ENCODE measurements at regions not wholly inside any gene's neighbourhood (a gene's known extent, or its start where the extent isn't known, plus 50 kb on each side); places are given as distances from the start of the nearest gene placed in this dataset.

DNA sequence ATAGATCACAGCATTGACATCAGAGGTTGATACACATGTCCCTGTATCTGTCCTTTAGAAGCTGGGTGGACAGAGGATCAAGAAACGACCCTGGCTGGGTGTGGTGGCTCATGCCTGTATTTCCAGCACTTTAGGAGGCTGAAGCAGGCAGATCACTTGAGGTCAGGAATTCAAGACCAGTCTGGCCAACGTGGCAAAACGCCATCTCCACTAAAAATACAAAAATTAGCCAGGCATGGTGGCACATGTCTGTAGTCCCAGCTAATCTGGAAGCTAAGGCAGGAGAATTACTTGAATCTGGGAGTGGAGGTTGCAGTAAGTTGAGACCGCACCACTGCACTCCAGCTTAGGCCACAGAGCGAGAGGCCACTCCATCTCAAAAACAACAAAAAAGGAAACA lies 300.4 kb upstream of the AMELY start:
- no peak for TF ChIP-seq CTCF (IDR thresholded peaks at IDR 0.05; ENCODE audit: insufficient read depth, low read length, severe bottlenecking)
- no peak for DNase-seq (ENCODE audit: low read depth)
- Histone ChIP-seq H3K27me3 (ENCODE audit: control insufficient read depth, insufficient read depth, low read length) (no peaks in the 10 kb centered on the region), H3K4me3 (ENCODE audit: low read depth, low read length) (no peak overlapping the region), H3K36me3 (ENCODE audit: control insufficient read depth, insufficient read depth, low read length) (no peaks in the 10 kb centered on the region)
- no peak for FAIRE-seq

DNA sequence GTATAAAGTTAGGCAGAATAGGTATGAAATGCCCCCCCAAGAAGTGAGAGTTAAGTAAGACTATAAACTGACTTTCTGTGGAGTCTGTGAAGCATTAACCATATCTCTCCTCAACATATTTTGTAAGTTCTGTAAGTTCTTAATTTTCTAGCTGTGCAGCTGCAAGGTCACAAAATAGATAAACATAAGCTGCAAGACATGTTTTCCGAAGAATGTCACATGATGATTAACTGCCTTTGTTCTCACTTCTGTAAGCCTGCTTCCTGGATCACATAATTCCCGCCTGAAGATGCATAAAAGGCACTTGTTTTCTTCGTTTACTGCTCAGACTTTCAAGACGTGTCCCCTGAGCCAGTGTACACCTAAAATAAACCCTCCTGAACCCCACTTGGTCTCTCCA lies 292.9 kb upstream of the AMELY start:
- H3K4me3 ChIP-seq (ENCODE audit: low read depth, low read length), result no peak overlapping the region
- FAIRE-seq (no peak), DNase-seq (ENCODE audit: low read depth) (no peak)
- no peak for TF ChIP-seq CTCF (IDR thresholded peaks at IDR 0.05; ENCODE audit: insufficient read depth, low read length, severe bottlenecking)
- H3K27me3 ChIP-seq (ENCODE audit: control insufficient read depth, insufficient read depth, low read length), result no peaks in the 10 kb centered on the region
- H3K36me3 ChIP-seq (ENCODE audit: control insufficient read depth, insufficient read depth, low read length), result no peaks in the 10 kb centered on the region

GRCh38 chrY:7182591-7182990 lies 271.0 kb upstream of the AMELY start:
- no peaks in the 10 kb centered on the region for H3K27me3 ChIP-seq (ENCODE audit: control insufficient read depth, insufficient read depth, low read length)
- H3K4me3 ChIP-seq (ENCODE audit: low read depth, low read length), result no peak overlapping the region
- DNase-seq (ENCODE audit: low read depth), result no peak
- no peaks in the 10 kb centered on the region for H3K36me3 ChIP-seq (ENCODE audit: control insufficient read depth, insufficient read depth, low read length)
- no peak for TF ChIP-seq CTCF (IDR thresholded peaks at IDR 0.05; ENCODE audit: insufficient read depth, low read length, severe bottlenecking)
- FAIRE-seq, result no peak

DNA sequence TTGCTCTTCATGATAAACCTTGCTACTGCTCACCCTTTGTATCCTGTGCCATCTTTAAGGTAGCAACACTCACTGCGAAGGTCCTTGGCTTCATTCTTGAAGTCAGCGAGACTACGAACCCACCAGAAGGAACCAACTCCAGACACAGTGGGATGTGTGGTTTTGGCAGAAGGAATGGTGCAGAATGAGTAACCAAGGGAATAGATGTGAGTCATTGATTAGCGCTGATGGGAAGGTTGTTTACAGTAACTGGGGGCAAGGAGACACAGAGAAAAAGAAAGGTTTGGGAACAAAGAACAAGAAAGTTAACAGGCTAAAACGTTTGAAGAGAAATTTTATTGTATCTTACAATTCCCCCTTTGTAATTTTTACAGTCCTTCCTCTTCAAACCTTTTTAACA lies 266.1 kb upstream of the AMELY start:
- no peaks in the 10 kb centered on the region for H3K27me3 ChIP-seq (ENCODE audit: control insufficient read depth, insufficient read depth, low read length)
- no peaks in the 10 kb centered on the region for H3K36me3 ChIP-seq (ENCODE audit: control insufficient read depth, insufficient read depth, low read length)
- no peak for TF ChIP-seq CTCF (IDR thresholded peaks at IDR 0.05; ENCODE audit: insufficient read depth, low read length, severe bottlenecking)
- H3K4me3 ChIP-seq (ENCODE audit: low read depth, low read length), result no peak overlapping the region
- FAIRE-seq (no peak), DNase-seq (ENCODE audit: low read depth) (peak; percentile 75)

GRCh38 chrY:7169475-7169874 lies 257.9 kb upstream of the AMELY start:
- Histone ChIP-seq H3K36me3 (ENCODE audit: control insufficient read depth, insufficient read depth, low read length) (no peaks in the 10 kb centered on the region), H3K27me3 (ENCODE audit: control insufficient read depth, insufficient read depth, low read length) (no peaks in the 10 kb centered on the region), H3K4me3 (ENCODE audit: low read depth, low read length) (no peak overlapping the region)
- TF ChIP-seq CTCF (IDR thresholded peaks at IDR 0.05; ENCODE audit: insufficient read depth, low read length, severe bottlenecking), result no peak
- FAIRE-seq, result no peak
- peak; percentile 33 for DNase-seq (ENCODE audit: low read depth)

- no peaks in the 10 kb centered on the region for H3K36me3 ChIP-seq (ENCODE audit: control insufficient read depth, insufficient read depth, low read length)
- H3K27me3 ChIP-seq (ENCODE audit: control insufficient read depth, insufficient read depth, low read length), result no peaks in the 10 kb centered on the region
- DNase-seq (ENCODE audit: low read depth) (no peak), FAIRE-seq (no peak)
- TF ChIP-seq CTCF (IDR thresholded peaks at IDR 0.05; ENCODE audit: insufficient read depth, low read length, severe bottlenecking), result no peak
- H3K4me3 ChIP-seq (ENCODE audit: low read depth, low read length), result no peak overlapping the region
Measured at GRCh38 chrY:7141477-7141876, 229.9 kb upstream of the AMELY start.

Measured in bronchial epithelial cell (primary cell).